HG02642 (cell line): ENCODE measurements at regions not wholly inside any gene's neighbourhood (a gene's known extent, or its start where the extent isn't known, plus 50 kb on each side); places are given as distances from the start of the nearest gene placed in this dataset.
"Not testable (repeated sequence)": the region's sequence is repeated elsewhere in the genome, so short reads cannot be mapped to it uniquely, and the experiment has no call there.

Experiments used
- ATAC-seq: cut with Tn5 transposase; IDR thresholded peaks from one replicate; pipeline ENCODE4 v1.9.1; 2021; ENCODE audit warnings: mild to moderate bottlenecking; ENCODE audit not compliant: unreplicated experiment, poor library complexity

GRCh38 chr1:168422203-168422847, 121.5 kb downstream of the XCL2 start:
- no peak for ATAC-seq

- no peak for ATAC-seq
These were observed 122.3 kb downstream of the XCL2 start for GRCh38 chr1:168421399-168422004.

- no peak for ATAC-seq
These were observed 123.6 kb downstream of the XCL2 start for GRCh38 chr1:168420177-168420576.

- no peak for ATAC-seq
These were observed 124.1 kb downstream of the XCL2 start for GRCh38 chr1:168419736-168420135.

- no peak for ATAC-seq
These were observed 127.6 kb downstream of the XCL2 start for GRCh38 chr1:168416220-168416619.

- ATAC-seq: no peak
These were observed 128.9 kb downstream of the XCL2 start for GRCh38 chr1:168414914-168415313.

- no peak for ATAC-seq
These were observed 129.8 kb downstream of the TBX19 start for GRCh38 chr1:168410464-168410863.

- ATAC-seq: no peak
These were observed 128.2 kb downstream of the TBX19 start for GRCh38 chr1:168408884-168409283.

GRCh38 chr1:168408539-168408865, 127.8 kb downstream of the TBX19 start:
- no peak for ATAC-seq

- ATAC-seq: no peak
These were observed 127.3 kb downstream of the TBX19 start for GRCh38 chr1:168407832-168408538.

- no peak for ATAC-seq
These were observed 125.4 kb downstream of the TBX19 start for GRCh38 chr1:168405906-168406549.

GRCh38 chr1:168403140-168403539, 122.5 kb downstream of the TBX19 start:
- ATAC-seq: no peak

GRCh38 chr1:168402466-168402865, 121.8 kb downstream of the TBX19 start:
- ATAC-seq: not testable (repeated sequence)

- no peak for ATAC-seq
These were observed 120.7 kb downstream of the TBX19 start for GRCh38 chr1:168401341-168401740.

- no peak for ATAC-seq
These were observed 119.5 kb downstream of the TBX19 start for GRCh38 chr1:168400139-168400538.

- no peak for ATAC-seq
These were observed 117.1 kb downstream of the TBX19 start for GRCh38 chr1:168397806-168398205.

- ATAC-seq: no peak
These were observed 116.4 kb downstream of the TBX19 start for GRCh38 chr1:168396940-168397684.

GRCh38 chr1:168396508-168396907, 115.8 kb downstream of the TBX19 start:
- ATAC-seq: no peak

- no peak for ATAC-seq
These were observed 114.2 kb downstream of the TBX19 start for GRCh38 chr1:168394858-168395257.

- ATAC-seq: no peak
These were observed 112.4 kb downstream of the TBX19 start for GRCh38 chr1:168392958-168393549.
